ENCODE measurements at regions not wholly inside any gene's neighbourhood (a gene's known extent, or its start where the extent isn't known, plus 50 kb on each side); places are given as distances from the start of the nearest gene placed in this dataset.

- Histone ChIP-seq H3K4me3 (replicated peaks; ENCODE audit: low read depth, low read length) (no peak overlapping the region), H3K36me3 (ENCODE audit: control insufficient read depth, insufficient read depth, low read length) (no peaks in the 10 kb centered on the region), H3K27me3 (replicated peaks; ENCODE audit: control insufficient read depth, insufficient read depth, low read length) (no peaks in the 10 kb centered on the region)
- TF ChIP-seq CTCF (IDR thresholded peaks at IDR 0.05; ENCODE audit: insufficient read depth, low read length, poor library complexity, severe bottlenecking): no peak
- DNase-seq (ENCODE audit: extremely low read depth, insufficient read length): peak; percentile 9
These were observed 691.2 kb downstream of the TBL1XR1 start for GRCh38 chr3:176505878-176506621.

GRCh38 chr3:176491084-176491483 lies 706.2 kb downstream of the TBL1XR1 start:
- no peak for TF ChIP-seq CTCF (IDR thresholded peaks at IDR 0.05; ENCODE audit: insufficient read depth, low read length, poor library complexity, severe bottlenecking)
- no peaks in the 10 kb centered on the region for H3K27me3 ChIP-seq (replicated peaks; ENCODE audit: control insufficient read depth, insufficient read depth, low read length)
- no peak for DNase-seq (ENCODE audit: extremely low read depth, insufficient read length)
- H3K36me3 ChIP-seq (ENCODE audit: control insufficient read depth, insufficient read depth, low read length): no peaks in the 10 kb centered on the region
- no peak overlapping the region for H3K4me3 ChIP-seq (replicated peaks; ENCODE audit: low read depth, low read length)

- Histone ChIP-seq H3K4me3 (replicated peaks; ENCODE audit: low read depth, low read length) (no peak overlapping the region), H3K27me3 (replicated peaks; ENCODE audit: control insufficient read depth, insufficient read depth, low read length) (no peaks in the 10 kb centered on the region), H3K36me3 (ENCODE audit: control insufficient read depth, insufficient read depth, low read length) (no peaks in the 10 kb centered on the region)
- no peak for TF ChIP-seq CTCF (IDR thresholded peaks at IDR 0.05; ENCODE audit: insufficient read depth, low read length, poor library complexity, severe bottlenecking)
- DNase-seq (ENCODE audit: extremely low read depth, insufficient read length): no peak
These were observed 706.9 kb downstream of the TBL1XR1 start for GRCh38 chr3:176490357-176490756.

- Histone ChIP-seq H3K27me3 (replicated peaks; ENCODE audit: control insufficient read depth, insufficient read depth, low read length) (no peaks in the 10 kb centered on the region), H3K36me3 (ENCODE audit: control insufficient read depth, insufficient read depth, low read length) (no peaks in the 10 kb centered on the region), H3K4me3 (replicated peaks; ENCODE audit: low read depth, low read length) (no peak overlapping the region)
- no peak for DNase-seq (ENCODE audit: extremely low read depth, insufficient read length)
- TF ChIP-seq CTCF (IDR thresholded peaks at IDR 0.05; ENCODE audit: insufficient read depth, low read length, poor library complexity, severe bottlenecking): no peak
These were observed 718.0 kb downstream of the TBL1XR1 start for GRCh38 chr3:176479248-176479647.

GRCh38 chr3:176469694-176470205 lies 727.5 kb downstream of the TBL1XR1 start:
- DNase-seq (ENCODE audit: extremely low read depth, insufficient read length): no peak
- H3K27me3 ChIP-seq (replicated peaks; ENCODE audit: control insufficient read depth, insufficient read depth, low read length): no peaks in the 10 kb centered on the region
- no peak overlapping the region for H3K4me3 ChIP-seq (replicated peaks; ENCODE audit: low read depth, low read length)
- no peak for TF ChIP-seq CTCF (IDR thresholded peaks at IDR 0.05; ENCODE audit: insufficient read depth, low read length, poor library complexity, severe bottlenecking)
- no peaks in the 10 kb centered on the region for H3K36me3 ChIP-seq (ENCODE audit: control insufficient read depth, insufficient read depth, low read length)
